Right lobe of liver (tissue), 6 donors: ENCODE measurements at regions not wholly inside any gene's neighbourhood (a gene's known extent, or its start where the extent isn't known, plus 50 kb on each side); places are given as distances from the start of the nearest gene placed in this dataset.

ENCODE experiments used
- ATAC-seq, 4 donors: fragments of 200-7000 bp; cut with Tn5 transposase; one replicate each; pipeline ENCODE4 v1.9.1; 2020; ENCODE audit warnings: mild to moderate bottlenecking in 4 of 4, moderate library complexity in 4 of 4
- DNase-seq, 3 donors: peaks; one replicate each; pipeline ENCODE4 v3.0.0-alpha.2; 2020
- H3K27ac ChIP-seq, 3 donors: fragments of 200-600 bp; one replicate each; pipeline ENCODE4 v1.8.0; 2022
- H3K27me3 ChIP-seq, 2 donors: fragments of 200-600 bp; one replicate each; pipeline ENCODE4 v1.8.0; 2022
- H3K36me3 ChIP-seq, 4 donors: fragments of 200-600 bp; sonication (generic) in 1 of 4; one replicate each; pipeline versions ENCODE4 v1.5.1 to v1.8.0; 2017 to 2022; ENCODE audit warnings: control low read depth in 1 of 4
- H3K4me1 ChIP-seq, 4 donors: fragments of 200-600 bp; sonication (generic) in 1 of 4; one replicate each; pipeline versions ENCODE4 v1.5.1 to v1.8.0; 2017 to 2022; ENCODE audit warnings: control low read depth in 1 of 4
- H3K4me3 ChIP-seq, 3 donors: fragments of 200-600 bp; one replicate each; pipeline ENCODE4 v1.8.0; 2022
- H3K9me3 ChIP-seq, 4 donors: fragments of 200-600 bp; sonication (generic) in 1 of 4; one replicate each; pipeline versions ENCODE4 v1.5.1 to v1.8.0; 2017 to 2022; ENCODE audit warnings: control low read depth in 1 of 4
- CTCF ChIP-seq, 4 donors: fragments of 200-600 bp in 3 of 4; fragments of 450-650 bp in 1 of 4; IDR thresholded peaks; one replicate each; pipeline versions ENCODE4 v1.5.1 to v1.8.0; 2016 to 2022; ENCODE audit warnings: antibody characterized with exemption in 4 of 4, mild to moderate bottlenecking in 2 of 4
- POLR2A ChIP-seq: fragments of 450-650 bp; IDR thresholded peaks from one replicate; pipeline ENCODE4 v1.6.1; 2017; ENCODE audit warnings: antibody characterized with exemption, mild to moderate bottlenecking
- WGBS: methylation state at CpG from one replicate; pipeline ENCODE4 v1.1.6; 2018; ENCODE audit warnings: low coverage, low lambda C conversion rate; ENCODE audit not compliant: insufficient coverage; ENCODE audit errors: missing lambda C conversion rate; 5-methylcytosine and 5-hydroxymethylcytosine counted together
- intact Hi-C, 2 donors: fragments of 100-400 bp; cut with DNase I; formaldehyde crosslinking; loops; one replicate each; pipeline versions ENCODE4 v1.11.2 to v1.14.1; 2022
- donor health status: DM: no; HTN: yes; CAD: no.
- donor health status: DM: no; HTN: no; CAD: no.
- donor health status: DM: no; HTN: no; CAD: no.
- donor health status: DM: no; HTN: yes; CAD: no.
- donor health status: DM: no; HTN: yes; CAD: no.

- H3K4me1 ChIP-seq, result no peaks in the 10 kb centered on the region
- no peaks in the 10 kb centered on the region for H3K9me3 ChIP-seq
- DNase-seq (no peak), ATAC-seq (no peak)
- H3K27me3 ChIP-seq, result no peaks in the 10 kb centered on the region
- H3K27ac ChIP-seq, result no peak overlapping the region
- intact Hi-C loops, result no loop called here
- no peak overlapping the region for H3K4me3 ChIP-seq
- no peak for TF ChIP-seq CTCF (IDR thresholded peaks at IDR 0.05)
- TF ChIP-seq POLR2A, result no peak
- no peaks in the 10 kb centered on the region for H3K36me3 ChIP-seq
Observed at GRCh38 chr6:12476484-12476883, 186.3 kb downstream of the EDN1 start.

GRCh38 chr6:12477616-12478015, 187.5 kb downstream of the EDN1 start:
- intact Hi-C loops, result no loop called here
- TF ChIP-seq POLR2A (no peak), CTCF (IDR thresholded peaks at IDR 0.05) (no peak)
- no peak for DNase-seq
- 79% methylated on average over 3 of the region's 3 CpGs for WGBS
- H3K4me3 ChIP-seq, result no peak overlapping the region
- H3K9me3 ChIP-seq, result no peaks in the 10 kb centered on the region
- H3K4me1 ChIP-seq, result no peaks in the 10 kb centered on the region
- no peak for ATAC-seq
- no peaks in the 10 kb centered on the region for H3K36me3 ChIP-seq
- H3K27ac ChIP-seq, result no peak overlapping the region
- no peaks in the 10 kb centered on the region for H3K27me3 ChIP-seq

- Histone ChIP-seq H3K27me3 (no peaks in the 10 kb centered on the region), H3K36me3 (no peaks in the 10 kb centered on the region), H3K9me3 (no peaks in the 10 kb centered on the region), H3K27ac (no peak overlapping the region), H3K4me1 (no peaks in the 10 kb centered on the region), H3K4me3 (no peak overlapping the region)
- WGBS, result 77% methylated on average over 3 of the region's 3 CpGs
- DNase-seq (no peak), ATAC-seq (no peak)
- TF ChIP-seq CTCF (IDR thresholded peaks at IDR 0.05) (no peak), POLR2A (no peak)
- intact Hi-C loops, result no loop called here
Observed at GRCh38 chr6:12478921-12479320, 188.8 kb downstream of the EDN1 start.

GRCh38 chr6:12479451-12479850, 189.3 kb downstream of the EDN1 start:
- 100% methylated on average over 2 of the region's 2 CpGs for WGBS
- ATAC-seq, result no peak
- no peaks in the 10 kb centered on the region for H3K9me3 ChIP-seq
- no peaks in the 10 kb centered on the region for H3K36me3 ChIP-seq
- no peak overlapping the region for H3K27ac ChIP-seq
- H3K4me1 ChIP-seq, result no peaks in the 10 kb centered on the region
- TF ChIP-seq CTCF (IDR thresholded peaks at IDR 0.05) (no peak), POLR2A (no peak)
- H3K4me3 ChIP-seq, result no peak overlapping the region
- no peak for DNase-seq
- no peaks in the 10 kb centered on the region for H3K27me3 ChIP-seq
- intact Hi-C loops, result no loop called here

- Histone ChIP-seq H3K4me3 (no peak overlapping the region), H3K36me3 (no peaks in the 10 kb centered on the region), H3K4me1 (no peaks in the 10 kb centered on the region), H3K27me3 (no peaks in the 10 kb centered on the region), H3K27ac (no peak overlapping the region), H3K9me3 (no peaks in the 10 kb centered on the region)
- TF ChIP-seq CTCF (IDR thresholded peaks at IDR 0.05) (no peak), POLR2A (no peak)
- intact Hi-C loops, result no loop called here
- no peak for ATAC-seq
- 82% methylated on average over 2 of the region's 2 CpGs for WGBS
- DNase-seq, result no peak
Observed at GRCh38 chr6:12479881-12480280, 189.7 kb downstream of the EDN1 start.
